Testis (tissue), 2 donors: ENCODE measurements at regions not wholly inside any gene's neighbourhood (a gene's known extent, or its start where the extent isn't known, plus 50 kb on each side); places are given as distances from the start of the nearest gene placed in this dataset.

ENCODE experiments used
- DNase-seq: peaks from one replicate; pipeline ENCODE4 v3.0.0-alpha.2; 2019
- H3K27ac ChIP-seq, 2 donors: fragments of 200-600 bp; sonication (generic); one replicate each; pipeline ENCODE4 v1.5.1; 2019
- H3K27me3 ChIP-seq: fragments of 200-600 bp; sonication (generic); one replicate; pipeline ENCODE4 v1.5.1; 2019
- H3K36me3 ChIP-seq: fragments of 200-600 bp; sonication (generic); one replicate; pipeline ENCODE4 v1.5.1; 2017; ENCODE audit warnings: low read depth; ENCODE audit errors: missing control alignments
- H3K4me1 ChIP-seq: fragments of 200-600 bp; sonication (generic); one replicate; pipeline ENCODE4 v1.5.1; 2019
- H3K4me3 ChIP-seq, 2 donors: fragments of 200-600 bp; sonication (generic); one replicate each; pipeline ENCODE4 v1.5.1; 2017 to 2019
- H3K9me3 ChIP-seq: fragments of 200-600 bp; sonication (generic); one replicate; pipeline ENCODE4 v1.5.1; 2017
- CTCF ChIP-seq, 3 experiments: fragments of 450-650 bp in 2 of 3; fragments of 200-600 bp in 1 of 3; sonication (generic) in 1 of 3; IDR thresholded peaks; one replicate each; pipeline ENCODE4 v1.5.1; 2016 to 2019; ENCODE audit warnings: antibody characterized with exemption in 3 of 3, mild to moderate bottlenecking in 2 of 3, moderate library complexity in 1 of 3
- POLR2A ChIP-seq: fragments of 450-650 bp; IDR thresholded peaks from one replicate; pipeline ENCODE4 v1.6.1; 2017; ENCODE audit warnings: antibody characterized with exemption, mild to moderate bottlenecking, moderate library complexity
- WGBS, 2 donors: methylation state at CpG; one replicate each; pipeline ENCODE4 v1.1.5; 2018; 5-methylcytosine and 5-hydroxymethylcytosine counted together
- intact Hi-C: fragments of 100-400 bp; cut with DNase I; formaldehyde crosslinking; loops from one replicate; pipeline ENCODE4 v1.15.1; 2023; ENCODE audit warnings: low total_unique reads

GRCh38 chr14:40386433-40386832, 954.2 kb upstream of the FBXO33 start:
- 53 to 86% methylated on average over 1 of the region's 1 CpG for WGBS, 2 donors
- DNase-seq, result no peak
- Histone ChIP-seq H3K9me3 (no peaks in the 10 kb centered on the region), H3K4me1 (no peaks in the 10 kb centered on the region), H3K4me3 (no peak overlapping the region), H3K36me3 (no peaks in the 10 kb centered on the region), H3K27me3 (no peaks in the 10 kb centered on the region), H3K27ac (no peak overlapping the region)
- TF ChIP-seq POLR2A (no peak), CTCF (IDR thresholded peaks at IDR 0.05) (no peak)
- intact Hi-C loops, result no loop called here

- H3K9me3 ChIP-seq, result no peaks in the 10 kb centered on the region
- no peaks in the 10 kb centered on the region for H3K27me3 ChIP-seq
- H3K36me3 ChIP-seq, result no peaks in the 10 kb centered on the region
- no peak for TF ChIP-seq CTCF (IDR thresholded peaks at IDR 0.05)
- TF ChIP-seq POLR2A, result no peak
- H3K27ac ChIP-seq, result no peak overlapping the region
- no peaks in the 10 kb centered on the region for H3K4me1 ChIP-seq
- no peak overlapping the region for H3K4me3 ChIP-seq
- WGBS, 2 donors, result 71 to 72% methylated on average over 10 of the region's 10 CpGs
- DNase-seq, result no peak
- intact Hi-C loops, result no loop called here
Observed at GRCh38 chr14:40374221-40374620, 942.0 kb upstream of the FBXO33 start.

GRCh38 chr14:40371011-40371410, 938.8 kb upstream of the FBXO33 start:
- H3K4me1 ChIP-seq, result no peaks in the 10 kb centered on the region
- H3K27me3 ChIP-seq, result no peaks in the 10 kb centered on the region
- H3K9me3 ChIP-seq, result no peaks in the 10 kb centered on the region
- H3K36me3 ChIP-seq, result no peaks in the 10 kb centered on the region
- WGBS, 2 donors, result 43 to 66% methylated on average over 2 of the region's 2 CpGs
- TF ChIP-seq POLR2A, result no peak
- no peak for TF ChIP-seq CTCF (IDR thresholded peaks at IDR 0.05)
- no peak for DNase-seq
- intact Hi-C loops, result no loop called here
- no peak overlapping the region for H3K27ac ChIP-seq
- no peak overlapping the region for H3K4me3 ChIP-seq

- H3K4me1 ChIP-seq, result no peaks in the 10 kb centered on the region
- intact Hi-C loops, result no loop called here
- no peaks in the 10 kb centered on the region for H3K9me3 ChIP-seq
- no peak for TF ChIP-seq CTCF (IDR thresholded peaks at IDR 0.05)
- no peak for TF ChIP-seq POLR2A
- no peak overlapping the region for H3K4me3 ChIP-seq
- DNase-seq, result no peak
- 41 to 55% methylated on average over 2 of the region's 2 CpGs for WGBS, 2 donors
- H3K36me3 ChIP-seq, result no peaks in the 10 kb centered on the region
- no peak overlapping the region for H3K27ac ChIP-seq
- H3K27me3 ChIP-seq, result no peaks in the 10 kb centered on the region
Observed at GRCh38 chr14:40368314-40368713, 936.1 kb upstream of the FBXO33 start.

GRCh38 chr14:40367717-40368116, 935.5 kb upstream of the FBXO33 start:
- intact Hi-C loops, result no loop called here
- no peaks in the 10 kb centered on the region for H3K27me3 ChIP-seq

More at GRCh38 chr14:40367717-40368116, 935.5 kb upstream of the FBXO33 start:
- TF ChIP-seq CTCF (IDR thresholded peaks at IDR 0.05) (no peak), POLR2A (no peak)
- Histone ChIP-seq H3K9me3 (no peaks in the 10 kb centered on the region), H3K27ac (no peak overlapping the region), H3K4me1 (no peaks in the 10 kb centered on the region), H3K4me3 (no peak overlapping the region), H3K36me3 (no peaks in the 10 kb centered on the region)
- no peak for DNase-seq
